GM18861 (cell line): ENCODE measurements at regions not wholly inside any gene's neighbourhood (a gene's known extent, or its start where the extent isn't known, plus 50 kb on each side); places are given as distances from the start of the nearest gene placed in this dataset.

Experiments used
- ATAC-seq: cut with Tn5 transposase; IDR thresholded peaks from one replicate; pipeline ENCODE4 v1.9.1; 2021; ENCODE audit not compliant: unreplicated experiment

DNA sequence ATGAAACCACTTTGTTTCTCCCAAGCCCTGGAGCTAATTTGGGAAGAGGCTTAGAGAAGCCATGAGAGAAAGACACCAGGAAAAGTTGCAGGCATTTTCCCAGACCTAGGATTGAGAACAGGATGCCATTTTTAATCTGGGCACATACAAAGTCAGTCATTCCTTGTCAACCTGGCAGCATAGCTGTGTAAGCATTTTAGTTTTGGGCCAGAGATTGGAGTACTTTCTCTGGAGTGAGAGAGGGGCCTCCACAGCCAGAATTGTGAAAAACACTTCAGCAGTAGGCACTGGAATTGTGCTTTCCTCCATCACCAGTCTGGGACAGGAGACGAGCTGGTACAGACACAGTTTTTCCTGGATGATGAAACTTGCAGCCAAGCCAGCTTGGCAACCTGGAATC, 390.3 kb upstream of the DMAC1 start:
- no peak for ATAC-seq

DNA sequence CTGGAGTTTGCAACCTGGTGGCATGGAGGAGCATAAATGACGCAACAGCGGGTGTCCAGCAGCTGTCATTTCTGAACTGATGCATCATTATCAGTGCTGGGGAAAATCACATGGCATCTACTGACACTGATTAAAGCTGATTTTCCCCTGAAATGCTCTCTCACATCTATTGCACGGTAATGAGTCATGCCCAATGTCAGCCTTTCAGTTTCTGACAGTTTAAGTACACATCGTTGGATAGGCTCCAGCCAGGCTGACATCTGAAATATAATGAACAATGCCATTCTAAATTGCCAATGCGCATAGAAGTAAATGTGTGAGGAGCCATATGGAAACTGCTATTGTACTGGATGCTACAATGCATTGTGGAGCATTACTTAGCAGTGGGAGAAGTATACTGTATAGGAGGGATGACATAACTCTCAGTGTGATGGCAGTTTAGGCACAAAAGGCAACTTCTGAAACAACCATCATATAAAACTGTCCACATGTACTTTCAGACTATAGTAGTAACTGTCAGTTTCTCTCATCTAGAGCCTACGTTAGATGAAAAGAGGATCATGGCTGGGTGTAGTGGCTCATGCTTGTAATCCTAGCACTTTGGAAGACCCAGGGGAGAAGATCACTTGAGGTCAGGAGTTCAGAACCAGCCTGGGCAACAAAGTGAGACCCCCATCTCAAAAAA, 389.3 kb upstream of the DMAC1 start:
- ATAC-seq: peak; percentile 60

DNA sequence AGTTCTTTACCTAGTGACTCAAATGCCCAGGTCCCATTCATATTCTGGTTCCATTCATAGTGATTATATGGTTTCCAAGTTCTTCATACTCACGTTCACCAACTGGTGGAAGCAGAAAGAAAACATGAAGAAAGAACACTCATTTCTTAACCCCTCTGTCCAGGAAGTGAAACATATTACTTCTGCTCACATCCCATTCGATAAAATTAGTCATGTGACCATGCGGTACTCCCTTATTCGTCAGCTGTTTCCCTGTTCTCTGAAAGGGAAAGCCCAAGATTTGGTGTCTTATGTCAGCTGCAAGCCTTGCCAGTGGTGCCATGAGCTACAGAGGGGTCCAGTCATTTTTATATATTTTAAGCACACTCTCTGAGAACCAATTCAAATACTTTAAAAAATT, 387.0 kb upstream of the DMAC1 start:
- ATAC-seq: no peak

DNA sequence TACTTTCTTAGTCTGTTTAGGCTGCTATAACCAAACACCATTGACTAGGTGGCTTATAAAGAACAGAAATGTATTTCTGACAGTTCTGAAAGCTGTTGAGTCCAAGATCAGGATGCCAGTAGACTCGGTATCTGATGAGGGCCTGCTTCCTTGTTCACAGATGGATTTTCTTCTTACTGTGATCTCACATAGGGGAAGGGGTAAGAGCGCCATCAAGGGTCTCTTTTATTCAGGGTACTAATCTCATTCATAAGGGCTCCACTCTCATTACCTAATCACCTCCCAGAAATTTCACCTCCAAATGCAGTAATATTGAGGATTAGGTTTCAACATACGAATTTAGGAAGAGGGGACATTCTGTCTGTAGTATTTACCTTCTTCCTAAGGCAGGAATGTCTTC, 384.0 kb upstream of the DMAC1 start:
- no peak for ATAC-seq

DNA sequence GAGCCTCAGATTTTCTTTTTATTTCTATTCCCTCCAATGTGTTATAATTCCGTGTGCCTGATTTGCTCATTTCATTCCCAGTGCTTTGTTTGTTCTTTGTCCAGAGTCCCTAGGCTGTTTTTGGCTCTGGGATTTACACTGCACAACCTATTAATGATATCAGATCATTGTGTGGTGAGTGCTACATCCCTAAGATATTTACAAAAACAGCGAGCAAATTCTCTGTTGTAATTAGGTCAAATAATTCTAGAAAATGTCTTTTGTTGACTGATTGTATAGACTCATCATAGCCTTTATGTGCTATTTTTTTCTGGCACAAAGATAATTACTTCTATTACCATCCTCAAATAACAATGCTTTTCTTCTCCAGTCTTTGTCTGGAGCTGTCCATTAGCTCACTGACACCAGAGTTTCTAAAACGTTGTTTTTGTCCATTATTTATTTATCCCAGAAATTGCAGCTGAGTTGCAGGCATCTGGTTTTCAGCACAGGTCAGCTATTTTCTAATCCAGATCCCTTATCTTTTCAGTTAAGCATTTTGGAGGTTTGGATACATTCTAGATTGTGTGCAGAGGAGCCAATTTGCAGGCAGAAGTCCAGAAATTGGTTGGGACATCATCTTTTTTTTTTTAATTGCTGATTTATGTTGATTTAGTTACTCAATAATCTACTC, 379.9 kb upstream of the DMAC1 start:
- no peak for ATAC-seq

DNA sequence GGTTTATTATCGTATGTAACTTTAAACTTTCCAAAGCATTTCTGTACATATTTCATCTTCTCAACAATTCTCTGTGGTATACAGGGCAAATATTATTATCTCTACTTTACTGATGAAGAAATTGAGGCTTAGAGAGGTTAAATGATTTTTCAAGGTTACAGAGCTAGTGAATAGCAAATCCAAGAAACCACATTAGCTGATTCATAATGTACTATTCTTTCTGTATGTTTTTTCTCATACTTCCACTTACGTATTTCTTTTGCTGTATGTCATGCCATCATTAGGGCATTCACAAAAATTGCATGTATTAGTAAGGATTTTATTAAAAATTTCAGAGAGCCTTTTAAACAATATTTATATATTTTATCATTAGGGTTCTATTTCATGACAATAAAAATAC, 372.4 kb upstream of the DMAC1 start:
- ATAC-seq: peak; percentile 57

DNA sequence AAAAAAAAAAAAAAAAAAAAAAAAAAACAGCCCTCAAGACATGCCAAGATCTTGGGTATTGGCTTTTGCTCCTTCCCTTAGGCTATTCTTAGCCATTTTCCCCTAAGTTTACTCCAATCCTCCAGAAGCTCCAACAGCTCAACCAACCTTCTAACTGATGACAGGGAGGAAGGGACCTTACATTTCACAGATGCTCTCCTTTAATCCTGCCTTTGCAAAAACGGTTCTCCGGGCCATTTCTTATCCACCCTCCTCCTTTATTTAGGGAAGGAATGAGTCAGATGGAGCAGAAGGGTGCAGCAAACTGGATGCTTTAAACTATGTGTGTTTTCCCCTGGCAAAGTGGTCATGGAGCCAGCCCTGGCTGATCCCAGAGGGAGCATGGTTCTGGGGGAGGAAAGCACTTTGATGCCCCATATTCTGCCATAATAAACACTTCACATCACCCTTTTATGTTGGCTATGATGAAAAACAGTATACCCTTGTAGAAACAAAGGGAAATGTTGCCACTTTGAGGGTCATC, 369.4 kb upstream of the DMAC1 start:
- ATAC-seq: no peak

DNA sequence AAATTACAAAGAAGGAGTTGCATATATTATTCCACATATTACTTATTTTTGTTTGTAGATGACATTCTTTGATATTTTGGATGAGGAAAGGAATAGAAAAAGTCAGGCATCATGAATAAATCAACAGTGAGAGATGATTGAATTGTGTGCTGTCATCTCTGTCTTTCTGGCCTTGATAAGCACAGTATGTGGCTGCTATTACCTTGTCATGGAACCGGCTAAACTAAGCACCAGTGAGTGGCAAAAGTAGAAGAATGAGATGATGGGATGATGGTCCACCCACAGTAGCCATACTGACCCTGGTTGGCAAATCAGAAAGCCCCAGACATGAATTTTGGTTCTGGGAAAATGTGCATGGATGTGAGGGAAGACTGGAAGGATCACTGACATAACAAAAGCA, 361.2 kb upstream of the DMAC1 start:
- no peak for ATAC-seq

DNA sequence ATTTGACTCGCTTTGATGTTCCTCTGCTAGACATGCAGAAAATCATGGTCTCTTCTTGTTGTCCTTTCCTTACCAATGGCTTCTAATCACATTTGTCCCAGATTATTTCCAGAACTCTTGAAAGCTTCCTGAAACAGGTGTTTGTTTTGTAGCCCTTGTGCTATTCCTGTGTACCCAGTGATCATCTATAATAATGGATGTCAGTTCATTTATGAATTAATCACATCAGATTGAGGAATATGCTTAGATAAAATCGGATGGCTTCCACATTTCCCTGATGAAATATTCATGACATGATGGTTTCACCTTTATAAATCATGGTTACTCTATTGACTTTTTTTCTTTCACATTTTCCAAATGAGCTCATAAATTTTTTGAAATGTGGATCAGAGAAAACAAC, 359.0 kb upstream of the DMAC1 start:
- ATAC-seq: no peak

DNA sequence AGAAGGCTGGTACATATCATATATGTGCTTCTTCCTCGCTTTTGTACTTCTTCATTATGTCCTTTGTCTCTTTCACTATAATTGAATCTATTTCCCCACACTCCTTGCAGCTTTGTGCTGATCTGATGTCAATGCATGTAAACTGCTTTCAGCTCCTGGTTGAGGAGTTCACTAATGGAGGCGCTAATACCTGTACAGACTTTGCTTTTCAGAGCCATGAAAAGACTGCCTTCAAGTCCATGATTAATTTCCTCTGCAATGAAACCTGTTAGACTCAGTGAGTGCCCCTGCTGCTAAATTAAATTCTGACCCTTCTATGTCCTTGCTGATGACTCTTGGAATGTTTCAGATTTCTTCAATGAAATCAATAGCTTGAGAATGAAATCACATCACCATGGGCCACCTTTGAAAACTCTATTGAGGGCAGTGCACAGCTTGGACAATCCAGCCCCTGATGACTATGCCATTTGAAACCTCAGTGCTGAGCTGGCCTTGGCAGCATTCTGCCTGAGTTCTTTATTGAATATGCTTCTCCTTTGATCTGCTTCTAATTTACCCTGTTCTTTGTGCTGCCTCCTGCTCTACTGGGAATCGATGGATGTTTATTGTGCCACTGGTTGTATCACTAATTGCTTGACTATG, 358.2 kb upstream of the DMAC1 start:
- no peak for ATAC-seq

DNA sequence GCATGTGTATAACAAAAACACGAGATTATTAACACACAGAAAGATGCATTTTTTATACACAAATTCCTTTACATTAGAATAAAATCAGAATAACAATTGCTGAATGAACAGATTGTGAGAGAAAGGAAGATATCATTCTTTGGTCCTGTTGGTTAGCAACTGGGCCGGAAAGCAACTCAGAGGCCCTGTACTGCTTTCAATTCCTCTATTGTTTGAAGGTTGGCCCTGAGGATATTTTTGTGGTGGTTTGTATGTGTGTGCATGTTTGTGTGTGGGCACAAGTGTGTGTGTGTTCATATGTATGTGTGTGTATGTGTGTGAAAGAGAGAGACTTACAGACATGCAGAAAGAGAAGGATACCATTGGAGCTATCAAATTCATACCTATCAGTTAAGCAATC, 356.8 kb upstream of the DMAC1 start:
- ATAC-seq: no peak

DNA sequence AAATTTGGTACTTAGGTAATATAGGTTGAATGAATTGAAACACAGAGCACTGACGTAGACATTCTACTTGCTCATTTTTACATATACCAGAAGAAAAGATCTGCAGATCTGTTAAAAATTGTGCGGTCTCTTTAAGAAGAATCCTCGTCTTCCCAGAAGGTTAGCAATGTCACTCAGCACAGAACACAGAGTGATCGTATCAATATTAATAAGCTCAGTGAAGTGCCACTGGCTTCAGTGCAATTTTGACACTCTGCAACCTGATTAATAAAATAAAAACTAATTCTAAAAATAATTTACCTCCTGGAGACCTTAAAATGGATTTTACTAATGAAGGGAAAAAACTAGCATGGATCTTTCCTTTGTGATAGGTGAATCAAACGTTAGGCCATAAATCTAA, 356.1 kb upstream of the DMAC1 start:
- ATAC-seq: no peak

DNA sequence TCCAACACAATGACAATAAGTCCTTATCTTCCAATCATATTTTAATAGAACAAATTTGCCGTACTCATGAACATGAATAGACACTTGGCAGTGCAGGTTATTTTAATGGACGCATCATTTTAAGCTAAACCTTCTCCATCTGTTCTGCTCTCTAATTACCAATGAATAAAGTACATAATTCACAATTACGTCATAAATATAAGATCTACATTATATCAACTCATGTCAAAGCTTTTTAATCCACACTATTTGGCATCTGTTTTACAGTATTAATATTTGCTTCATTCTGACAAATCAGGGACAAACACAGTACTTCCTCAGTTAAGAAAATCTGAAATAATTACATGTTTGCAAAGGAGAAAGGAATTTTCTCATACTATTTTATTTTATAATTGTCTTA, 344.1 kb upstream of the DMAC1 start:
- no peak for ATAC-seq

DNA sequence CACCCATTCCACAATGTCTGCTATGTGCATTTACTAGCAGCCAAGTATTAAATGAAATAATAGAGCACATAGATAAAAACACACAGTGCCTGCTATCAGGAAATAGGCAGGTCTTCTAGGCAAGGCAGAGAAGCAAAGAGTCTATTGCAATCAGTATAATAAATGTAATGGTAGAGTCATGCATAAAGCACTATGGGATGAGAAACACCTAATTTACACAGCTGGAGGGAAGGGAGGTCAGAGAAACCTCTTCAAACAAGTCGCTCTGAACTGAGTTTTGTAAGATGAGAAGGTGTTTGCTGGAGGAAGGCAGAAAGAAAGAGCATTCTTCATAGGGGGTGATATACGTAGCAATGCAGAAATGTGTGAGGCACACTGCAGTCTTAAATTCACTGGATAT, 341.0 kb upstream of the DMAC1 start:
- no peak for ATAC-seq

DNA sequence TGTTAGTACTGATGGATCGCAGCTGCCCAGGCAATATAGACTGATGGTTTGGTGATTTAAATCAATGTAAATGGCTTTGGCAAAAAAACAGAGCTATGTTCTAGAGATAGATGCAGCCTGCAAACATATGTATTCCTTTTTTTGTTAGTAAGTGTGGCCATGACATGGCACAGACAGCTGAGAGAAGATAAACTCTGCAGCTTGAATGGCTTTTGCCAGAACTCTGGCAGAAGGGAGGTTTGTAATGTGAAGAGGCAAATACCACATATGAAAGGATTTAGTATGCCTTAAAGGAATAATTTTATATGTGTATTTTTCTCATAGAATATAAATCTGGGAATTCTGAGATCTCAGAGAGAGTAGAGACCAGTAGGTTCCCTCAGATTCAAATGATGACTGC, 340.2 kb upstream of the DMAC1 start:
- ATAC-seq: no peak

DNA sequence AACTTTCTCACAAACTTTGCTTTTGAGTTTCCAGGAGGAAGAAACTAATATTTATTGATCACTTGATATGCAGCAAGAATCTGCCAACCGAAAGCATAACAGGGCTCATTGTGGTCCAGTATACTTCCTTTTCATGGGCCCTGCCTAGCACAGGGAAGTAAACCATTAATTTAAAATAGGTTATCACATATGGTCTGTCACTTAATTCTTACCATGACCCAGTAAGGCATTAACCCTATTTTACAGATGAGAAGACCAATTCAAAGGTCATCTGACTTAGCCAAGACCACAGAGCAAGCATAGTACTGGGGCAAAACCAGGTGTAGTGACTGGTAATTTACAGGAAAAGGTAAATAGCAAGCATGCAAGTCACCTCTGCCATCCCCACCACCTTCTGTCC, 336.9 kb upstream of the DMAC1 start:
- peak; percentile 95 for ATAC-seq

DNA sequence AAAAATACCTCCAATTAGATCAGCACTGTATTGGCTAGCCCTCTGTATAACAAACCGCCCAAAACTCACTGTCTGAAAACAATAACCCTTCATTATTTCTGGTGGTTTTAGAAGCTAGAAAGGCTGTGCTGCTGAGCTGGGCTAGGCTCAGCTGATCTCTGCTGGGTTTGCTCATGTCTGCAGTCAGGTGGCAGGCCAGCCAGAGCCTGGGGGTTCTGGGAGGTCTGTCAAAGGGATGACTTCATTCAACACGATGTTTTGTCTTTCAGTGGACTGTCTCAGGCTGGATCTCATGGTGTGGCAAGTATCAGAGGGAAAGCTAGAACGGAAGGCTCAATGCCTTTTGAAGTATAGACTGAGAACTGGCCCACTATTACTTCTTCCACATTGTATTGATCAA, 335.1 kb upstream of the DMAC1 start:
- ATAC-seq: no peak

DNA sequence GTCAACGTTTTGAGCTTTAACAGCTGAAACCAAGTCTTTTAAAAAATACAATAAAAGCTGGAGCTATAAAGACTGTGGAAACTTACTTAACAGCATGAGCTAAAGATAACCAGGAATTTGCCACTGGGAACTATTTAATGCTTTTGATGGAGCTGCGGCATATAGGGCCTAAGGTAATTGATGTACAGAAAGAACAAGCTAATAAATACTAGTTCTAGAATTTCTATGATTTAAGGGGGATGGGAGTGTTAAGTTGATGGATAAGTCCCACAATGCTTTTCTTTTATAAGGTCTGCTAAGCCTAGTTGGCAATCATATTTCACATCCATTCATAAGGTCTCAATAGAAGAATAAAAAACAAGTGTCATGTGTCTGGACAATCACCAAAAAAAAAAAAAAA, 334.0 kb upstream of the DMAC1 start:
- no peak for ATAC-seq

DNA sequence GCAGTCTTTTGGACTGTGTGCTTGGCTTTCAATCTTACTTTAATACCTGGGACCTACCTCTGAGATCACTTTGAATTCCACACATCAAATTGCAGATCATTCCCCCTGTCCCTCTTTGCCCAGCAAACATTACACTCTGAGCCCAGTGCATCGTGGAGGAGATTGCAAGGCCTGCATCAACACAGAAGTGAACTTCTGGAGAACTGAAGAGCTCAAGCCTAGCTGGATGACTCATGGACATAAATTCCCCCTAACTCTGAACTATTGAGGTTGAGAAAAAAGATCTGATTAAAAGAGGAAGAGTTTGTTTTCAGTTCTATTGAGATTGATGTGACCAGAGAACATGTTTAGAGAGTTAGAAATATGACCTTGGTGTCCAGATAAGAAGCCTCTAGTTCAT, 316.0 kb upstream of the DMAC1 start:
- no peak for ATAC-seq

DNA sequence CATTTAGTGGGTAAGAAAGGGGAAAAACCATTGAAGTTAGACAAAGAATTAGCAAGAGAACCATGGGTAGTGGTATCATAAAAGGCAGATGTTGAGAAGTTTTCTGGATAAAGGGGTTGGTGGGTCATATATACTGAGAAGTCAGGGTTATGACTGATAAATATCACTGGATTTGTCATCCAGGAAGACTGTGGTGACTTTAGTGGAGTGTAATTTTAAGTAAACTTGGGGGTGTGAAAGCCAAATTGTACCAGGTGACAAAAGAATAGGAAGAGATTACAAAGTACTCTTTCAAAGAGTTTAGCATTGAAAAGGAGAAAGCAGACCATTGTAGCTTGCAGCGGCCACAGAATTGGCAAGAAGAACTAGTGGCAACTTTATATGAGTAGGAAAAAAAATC, 315.2 kb upstream of the DMAC1 start:
- ATAC-seq: no peak

DNA sequence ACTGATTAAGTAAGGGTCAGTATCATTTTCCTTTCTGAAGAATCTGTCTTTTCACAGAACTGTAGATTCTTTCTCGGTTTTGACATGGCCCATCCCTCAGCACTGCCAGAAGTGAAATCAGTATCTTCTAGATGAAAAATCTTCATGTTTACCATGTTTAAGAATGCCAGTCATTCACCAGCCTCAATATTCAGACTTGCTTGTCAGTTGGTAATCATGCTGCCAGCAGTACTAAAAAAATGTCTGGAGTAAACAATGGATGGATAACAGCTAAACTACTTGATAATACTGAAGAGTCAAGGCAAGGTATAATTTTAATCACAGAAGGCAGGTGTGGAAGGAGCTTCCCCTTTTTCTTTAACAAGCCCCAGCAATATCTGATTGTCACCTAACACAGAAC, 306.8 kb upstream of the DMAC1 start:
- no peak for ATAC-seq

DNA sequence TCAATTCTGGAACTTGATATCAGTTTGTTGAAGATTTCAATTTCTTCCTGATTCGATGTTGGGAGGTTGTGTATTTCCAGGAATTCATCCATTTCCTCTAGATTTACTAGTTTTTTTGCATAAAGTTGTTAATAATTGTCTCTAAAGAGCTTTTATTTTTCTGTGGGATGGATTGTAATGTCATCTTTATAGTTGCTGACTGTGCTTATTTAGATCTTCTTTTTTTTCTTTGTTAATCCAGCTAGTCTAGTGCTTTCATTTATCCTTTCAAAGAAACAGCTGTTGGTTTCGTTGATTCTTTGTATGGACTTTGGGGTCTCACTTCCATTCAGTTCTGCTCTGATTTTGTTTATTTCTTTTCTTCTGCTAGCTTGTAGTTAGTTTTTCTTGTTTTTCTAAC, 302.0 kb upstream of the DMAC1 start:
- ATAC-seq: no peak
